ENCODE measurements at regions not wholly inside any gene's neighbourhood (a gene's known extent, or its start where the extent isn't known, plus 50 kb on each side); places are given as distances from the start of the nearest gene placed in this dataset.
"Not testable (repeated sequence)": the region's sequence is repeated elsewhere in the genome, so short reads cannot be mapped to it uniquely, and the experiment has no call there.

DNA sequence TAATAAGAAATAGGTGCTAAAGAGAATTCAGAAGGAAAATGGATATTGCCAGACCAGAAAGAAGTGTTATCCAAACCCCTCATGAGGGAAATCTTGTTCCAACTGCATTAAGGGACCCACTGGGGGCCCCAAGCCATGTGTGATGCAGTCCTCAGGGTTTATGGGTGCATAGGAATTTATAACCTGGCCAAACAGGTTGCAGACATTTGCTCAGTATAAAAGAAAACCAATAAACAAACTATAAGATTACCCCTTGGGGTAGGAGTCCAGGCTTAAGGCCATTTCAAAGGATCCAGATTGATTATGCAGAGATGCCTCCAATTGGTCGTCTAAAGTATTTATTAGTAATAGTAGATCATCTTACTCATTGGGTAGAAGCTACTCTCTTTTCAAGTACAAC is 240.9 kb upstream of the DIO3 start:
- TF ChIP-seq CTCF (IDR thresholded peaks at IDR 0.05; ENCODE audit: low read depth, low read length): no peak
- H3K4me3 ChIP-seq (ENCODE audit: low read depth, low read length): no peak overlapping the region

DNA sequence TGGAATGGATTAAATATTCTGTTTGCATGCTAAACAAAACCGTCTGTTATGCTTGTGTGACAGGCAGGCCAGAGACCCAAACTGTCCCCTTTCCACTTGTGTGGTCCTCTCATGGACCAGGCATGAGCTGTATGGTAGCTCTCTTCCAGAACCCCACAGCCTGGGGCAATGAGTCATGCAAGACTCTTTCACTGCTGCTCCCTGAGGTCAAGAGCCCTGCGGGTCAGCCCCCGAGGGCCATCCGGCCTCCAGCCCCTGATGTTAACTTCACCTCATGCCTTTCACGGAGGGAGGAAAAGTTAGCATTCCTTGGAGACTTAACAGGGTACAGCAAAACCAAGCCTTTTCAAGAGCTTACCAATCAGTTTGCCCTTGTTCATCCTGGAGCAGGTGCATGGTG is 239.1 kb upstream of the DIO3 start:
- H3K4me3 ChIP-seq (ENCODE audit: low read depth, low read length): no peak overlapping the region
- TF ChIP-seq CTCF (IDR thresholded peaks at IDR 0.05; ENCODE audit: low read depth, low read length): no peak

GRCh38 chr14:101323111-101323510 is 238.2 kb upstream of the DIO3 start:
- TF ChIP-seq CTCF (IDR thresholded peaks at IDR 0.05; ENCODE audit: low read depth, low read length): no peak
- no peak overlapping the region for H3K4me3 ChIP-seq (ENCODE audit: low read depth, low read length)

DNA sequence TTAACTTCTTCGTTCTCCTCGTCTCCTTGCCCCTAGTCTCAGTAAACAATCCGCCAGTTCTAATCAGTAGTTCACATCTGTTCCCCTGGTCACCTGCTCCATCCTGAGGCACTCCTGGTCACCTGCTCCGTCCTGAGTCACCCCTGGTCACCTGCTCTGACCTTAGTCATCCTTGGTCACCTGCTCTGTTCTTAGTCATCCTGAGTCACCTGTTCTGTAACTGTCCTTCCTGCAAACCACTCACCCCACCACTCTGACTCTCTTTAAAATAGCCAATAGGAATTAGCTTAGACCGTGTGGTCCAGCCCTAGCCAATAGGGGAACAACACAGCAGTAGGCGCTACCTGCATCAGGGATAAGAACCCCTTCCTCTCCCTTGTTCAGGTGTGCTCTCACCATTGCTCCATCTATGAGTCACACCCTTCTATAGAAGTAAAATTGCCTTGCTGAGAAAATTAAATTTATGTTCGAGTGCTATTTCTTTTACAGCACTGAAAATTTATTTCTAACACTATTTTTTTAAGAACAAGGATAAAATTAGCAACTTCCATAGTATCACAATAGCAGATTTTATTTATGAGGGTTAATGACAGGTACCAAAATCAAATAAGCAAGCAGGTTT is 237.6 kb upstream of the DIO3 start:
- not testable (repeated sequence) for H3K4me3 ChIP-seq (ENCODE audit: low read depth, low read length)

DNA sequence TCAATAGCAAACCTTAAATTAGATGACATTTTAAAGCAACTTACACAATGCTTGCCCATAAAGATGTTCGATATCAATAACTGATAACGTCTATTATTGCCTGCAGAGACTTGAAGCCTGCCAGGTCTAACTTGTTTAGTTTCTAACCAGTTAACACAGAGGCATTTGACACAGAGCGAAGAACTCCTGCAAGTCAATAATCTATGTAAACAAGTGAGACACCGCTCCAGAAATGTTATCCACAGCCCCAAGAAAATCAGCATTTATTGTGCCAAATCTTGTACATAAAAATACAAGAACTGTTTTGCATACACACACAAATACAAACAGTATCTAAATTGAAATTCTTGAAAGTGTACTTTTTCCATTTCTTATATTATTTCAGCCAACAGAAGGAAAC is 236.0 kb upstream of the DIO3 start:
- no peak for TF ChIP-seq CTCF (IDR thresholded peaks at IDR 0.05; ENCODE audit: low read depth, low read length)
- H3K4me3 ChIP-seq (ENCODE audit: low read depth, low read length): no peak overlapping the region

- no peak for TF ChIP-seq CTCF (IDR thresholded peaks at IDR 0.05; ENCODE audit: low read depth, low read length)
- no peak overlapping the region for H3K4me3 ChIP-seq (ENCODE audit: low read depth, low read length)
These were observed 232.8 kb upstream of the DIO3 start for GRCh38 chr14:101328412-101329028.

DNA sequence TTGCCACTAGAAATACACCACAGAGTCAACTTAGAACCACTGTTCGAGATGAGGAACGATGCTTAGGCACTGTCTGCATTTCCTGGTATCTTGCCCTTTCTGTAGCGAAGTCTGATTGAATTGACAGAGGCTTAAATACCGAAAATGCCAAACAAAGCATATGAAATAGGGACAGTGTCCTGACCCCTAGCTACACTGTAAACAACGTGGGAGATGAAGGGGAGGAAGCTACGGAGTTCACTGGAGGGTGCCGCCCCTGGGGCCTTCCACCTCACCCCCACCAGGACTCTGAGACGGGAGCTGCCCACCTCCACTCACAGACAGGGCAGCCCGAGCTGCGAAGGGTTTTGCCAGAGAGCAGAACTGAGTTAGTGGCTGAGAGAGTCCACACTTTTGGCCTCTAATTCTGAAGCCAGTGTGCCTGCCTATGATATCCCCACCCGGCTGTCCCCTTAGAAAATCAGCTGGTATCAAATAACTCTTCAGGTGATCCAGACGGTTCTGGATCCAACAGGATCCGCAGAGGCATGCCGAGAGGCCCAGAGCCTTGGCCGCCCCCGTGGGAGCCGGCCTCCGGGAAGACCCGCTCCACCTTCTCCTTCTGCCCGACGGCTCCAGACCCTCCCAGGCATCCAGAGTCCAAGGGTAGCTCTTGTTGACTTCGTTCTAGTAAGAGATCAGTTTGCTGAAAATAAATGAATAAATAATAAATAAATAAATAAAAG is 230.7 kb upstream of the DIO3 start:
- no peak for TF ChIP-seq CTCF (IDR thresholded peaks at IDR 0.05; ENCODE audit: low read depth, low read length)
- H3K4me3 ChIP-seq (ENCODE audit: low read depth, low read length): no peak overlapping the region
